DOHH2 (cell line): ENCODE measurements at regions not wholly inside any gene's neighbourhood (a gene's known extent, or its start where the extent isn't known, plus 50 kb on each side); places are given as distances from the start of the nearest gene placed in this dataset.

ENCODE experiments used
- H3F3A ChIP-seq: fragments of 200-600 bp; sonication (generic), shearing (Covaris generic); 2 replicates; pipeline ENCODE4 v1.6.0; 2016; ENCODE audit warnings: antibody characterized with exemption, mild to moderate bottlenecking; ENCODE audit not compliant: control insufficient read depth, insufficient read depth
- H3K27ac ChIP-seq: fragments of 200-600 bp; sonication (generic); 2 replicates; pipeline ENCODE4 v1.5.1; 2014; ENCODE audit warnings: low read depth, mild to moderate bottlenecking, low read length, moderate library complexity
- H3K27me3 ChIP-seq: fragments of 200-600 bp; sonication (generic); 2 replicates; pipeline ENCODE4 v1.6.1; 2014; ENCODE audit warnings: mild to moderate bottlenecking, low read length, mixed read lengths; ENCODE audit not compliant: control insufficient read depth
- H3K36me3 ChIP-seq: fragments of 200-600 bp; sonication (generic); 2 replicates; pipeline ENCODE4 v1.6.1; 2014; ENCODE audit warnings: mild to moderate bottlenecking, low read length, moderate library complexity, mixed read lengths; ENCODE audit not compliant: control insufficient read depth
- H3K4me1 ChIP-seq: fragments of 200-600 bp; sonication (generic); 2 replicates; pipeline ENCODE4 v1.6.1; 2014; ENCODE audit warnings: mild to moderate bottlenecking, low read length, mixed read lengths; ENCODE audit not compliant: control insufficient read depth
- H3K4me2 ChIP-seq: fragments of 200-600 bp; sonication (generic); 2 replicates; pipeline ENCODE4 v1.6.0; 2014; ENCODE audit warnings: mild to moderate bottlenecking, low read length, moderate library complexity
- H3K4me3 ChIP-seq: fragments of 200-600 bp; sonication (generic); 2 replicates; pipeline ENCODE4 v1.5.1; 2014; ENCODE audit warnings: mild to moderate bottlenecking, low read length, mixed read lengths
- H3K79me2 ChIP-seq: fragments of 200-600 bp; sonication (generic); 2 replicates; pipeline ENCODE4 v1.6.1; 2014; ENCODE audit warnings: mild to moderate bottlenecking, low read length, mixed read lengths; ENCODE audit not compliant: control insufficient read depth
- H3K9me2 ChIP-seq: fragments of 200-600 bp; sonication (generic); replicated peaks from 2 replicates; pipeline ENCODE4 v1.6.1; 2014; ENCODE audit warnings: mild to moderate bottlenecking, low read length, mixed read lengths; ENCODE audit not compliant: control insufficient read depth
- H3K9me3 ChIP-seq: fragments of 200-600 bp; sonication (generic); 2 replicates; pipeline ENCODE4 v1.6.1; 2014; ENCODE audit warnings: antibody characterized with exemption, low read length, mixed read lengths; ENCODE audit not compliant: control insufficient read depth, insufficient read depth
- H4K20me1 ChIP-seq: fragments of 200-600 bp; sonication (generic); 2 replicates; pipeline ENCODE4 v1.6.0; 2014; ENCODE audit warnings: low read depth, mild to moderate bottlenecking, antibody characterized with exemption, low read length, moderate library complexity; ENCODE audit not compliant: control insufficient read depth, insufficient read depth
- EZH2phosphoT487 ChIP-seq: fragments of 200-600 bp; sonication (generic); IDR thresholded peaks from 2 replicates; pipeline ENCODE4 v1.6.1; 2017; ENCODE audit warnings: borderline replicate concordance, mild to moderate bottlenecking, antibody characterized with exemption, low read length, moderate library complexity, mixed read lengths
- TF ChIP-seq, protein P1 (sequence below): fragments of 200-600 bp; sonication (generic); IDR thresholded peaks from one replicate; pipeline ENCODE4 v1.5.1; 2014; ENCODE audit warnings: antibody characterized with exemption, mild to moderate bottlenecking, low read depth, low read length; ENCODE audit not compliant: poor library complexity, severe bottlenecking

DNA sequence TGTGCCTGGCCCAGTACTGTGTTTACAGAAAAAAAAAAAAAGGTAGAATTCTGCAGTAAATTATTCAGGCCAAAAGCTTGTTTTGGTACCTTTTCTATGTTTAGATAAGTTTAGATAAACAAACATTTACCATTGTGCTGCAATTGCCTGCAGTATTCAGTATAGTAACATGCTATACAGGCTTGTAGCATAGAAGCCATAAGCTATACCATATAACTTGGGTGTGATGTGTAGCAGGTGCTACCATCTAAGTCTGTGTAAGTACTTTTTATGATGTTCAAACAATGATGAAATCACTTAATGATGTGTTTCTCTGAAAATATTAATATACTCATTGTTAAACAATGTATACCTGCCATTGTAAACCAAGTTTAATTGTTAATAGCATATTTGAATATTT, 241.6 kb upstream of the HS3ST1 start:
- no peaks in the 10 kb centered on the region for H4K20me1 ChIP-seq
- H3K4me3 ChIP-seq, result no peak overlapping the region
- no peak overlapping the region for H3K27ac ChIP-seq
- H3K4me1 ChIP-seq, result no peaks in the 10 kb centered on the region
- H3K9me2 ChIP-seq, result no peaks in the 10 kb centered on the region
- no peaks in the 10 kb centered on the region for H3K79me2 ChIP-seq
- no peaks in the 10 kb centered on the region for H3F3A ChIP-seq
- no peaks in the 10 kb centered on the region for H3K27me3 ChIP-seq
- H3K9me3 ChIP-seq, result no peaks in the 10 kb centered on the region
- H3K36me3 ChIP-seq, result no peaks in the 10 kb centered on the region
- no peak for TF ChIP-seq EZH2phosphoT487
- TF ChIP-seq, protein P1, sequence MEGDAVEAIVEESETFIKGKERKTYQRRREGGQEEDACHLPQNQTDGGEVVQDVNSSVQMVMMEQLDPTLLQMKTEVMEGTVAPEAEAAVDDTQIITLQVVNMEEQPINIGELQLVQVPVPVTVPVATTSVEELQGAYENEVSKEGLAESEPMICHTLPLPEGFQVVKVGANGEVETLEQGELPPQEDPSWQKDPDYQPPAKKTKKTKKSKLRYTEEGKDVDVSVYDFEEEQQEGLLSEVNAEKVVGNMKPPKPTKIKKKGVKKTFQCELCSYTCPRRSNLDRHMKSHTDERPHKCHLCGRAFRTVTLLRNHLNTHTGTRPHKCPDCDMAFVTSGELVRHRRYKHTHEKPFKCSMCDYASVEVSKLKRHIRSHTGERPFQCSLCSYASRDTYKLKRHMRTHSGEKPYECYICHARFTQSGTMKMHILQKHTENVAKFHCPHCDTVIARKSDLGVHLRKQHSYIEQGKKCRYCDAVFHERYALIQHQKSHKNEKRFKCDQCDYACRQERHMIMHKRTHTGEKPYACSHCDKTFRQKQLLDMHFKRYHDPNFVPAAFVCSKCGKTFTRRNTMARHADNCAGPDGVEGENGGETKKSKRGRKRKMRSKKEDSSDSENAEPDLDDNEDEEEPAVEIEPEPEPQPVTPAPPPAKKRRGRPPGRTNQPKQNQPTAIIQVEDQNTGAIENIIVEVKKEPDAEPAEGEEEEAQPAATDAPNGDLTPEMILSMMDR, result no peak
- no peak overlapping the region for H3K4me2 ChIP-seq

DNA sequence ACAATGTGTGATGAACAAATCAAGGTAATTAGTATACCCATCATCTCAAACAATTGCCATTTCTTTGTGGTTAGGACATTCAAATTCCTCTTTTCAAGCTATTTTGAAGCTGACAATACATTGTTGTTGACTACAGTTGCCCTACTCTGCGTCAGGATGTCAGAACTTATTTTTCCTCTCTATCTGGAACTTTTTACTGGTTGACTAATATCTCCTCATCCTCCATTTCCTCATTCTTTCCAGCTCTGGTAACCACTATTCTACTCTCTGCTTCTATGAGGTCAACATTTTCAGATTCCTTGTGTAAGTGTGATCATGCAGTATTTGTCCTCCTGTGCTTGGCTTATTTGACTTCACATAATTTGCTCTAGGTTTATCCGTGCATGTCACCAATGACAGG, 240.5 kb upstream of the HS3ST1 start:
- Histone ChIP-seq H3K27me3 (no peaks in the 10 kb centered on the region), H3K79me2 (no peaks in the 10 kb centered on the region), H3F3A (no peaks in the 10 kb centered on the region), H3K9me2 (no peaks in the 10 kb centered on the region), H3K36me3 (no peaks in the 10 kb centered on the region), H4K20me1 (no peaks in the 10 kb centered on the region), H3K4me1 (no peaks in the 10 kb centered on the region), H3K4me2 (no peak overlapping the region), H3K27ac (no peak overlapping the region), H3K4me3 (no peak overlapping the region), H3K9me3 (no peaks in the 10 kb centered on the region)
- no peak for TF ChIP-seq EZH2phosphoT487
- TF ChIP-seq, protein P1, result no peak

DNA sequence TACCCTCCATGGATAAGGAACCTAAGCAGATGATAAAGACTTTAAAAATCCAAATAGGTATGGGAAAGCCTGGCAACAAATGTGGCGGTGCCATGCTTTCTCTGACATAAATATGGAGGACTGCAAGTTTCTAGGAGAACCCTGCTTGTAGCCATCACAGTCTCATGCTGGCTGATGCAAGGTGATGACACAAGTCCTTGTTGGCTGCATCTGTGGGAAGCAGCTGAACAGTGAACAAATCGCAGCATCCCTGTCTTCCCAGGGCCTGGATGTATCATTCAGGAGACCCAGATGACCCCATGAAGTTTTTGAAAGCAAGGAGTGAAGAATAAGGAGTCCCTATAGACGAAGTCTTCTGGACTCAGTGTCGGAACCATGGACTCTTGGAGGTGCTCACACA, 234.4 kb upstream of the HS3ST1 start:
- Histone ChIP-seq H3K36me3 (no peaks in the 10 kb centered on the region), H3K27ac (no peak overlapping the region), H3K4me1 (no peaks in the 10 kb centered on the region), H3K4me3 (no peak overlapping the region), H3K9me2 (no peaks in the 10 kb centered on the region), H3K9me3 (no peaks in the 10 kb centered on the region), H3F3A (no peaks in the 10 kb centered on the region), H4K20me1 (no peaks in the 10 kb centered on the region), H3K4me2 (no peak overlapping the region), H3K79me2 (no peaks in the 10 kb centered on the region), H3K27me3 (no peaks in the 10 kb centered on the region)
- TF ChIP-seq EZH2phosphoT487, result no peak
- TF ChIP-seq, protein P1, result no peak
